GM12878 (cell line): ENCODE measurements at regions not wholly inside any gene's neighbourhood (a gene's known extent, or its start where the extent isn't known, plus 50 kb on each side); places are given as distances from the start of the nearest gene placed in this dataset.

ENCODE experiments used
- CTCF ChIP-seq, 3 experiments: IDR thresholded peaks in 2 of 3; conservative IDR thresholded peaks in 1 of 3; 2 replicates each; pipeline ENCODE4 v1.5.1; 2011; ENCODE audit warnings: low read depth in 3 of 3, low read length in 3 of 3, mild to moderate bottlenecking in 3 of 3, control low read depth in 2 of 3, moderate library complexity in 2 of 3, inconsistent platforms in 1 of 3, mixed read lengths in 1 of 3; ENCODE audit not compliant: control insufficient read depth in 2 of 3, insufficient read depth in 1 of 3; ENCODE audit errors: extremely low read depth in 1 of 3
- HDAC2 ChIP-seq: fragments of 200-600 bp; sonication (generic); IDR thresholded peaks from 2 replicates; pipeline ENCODE4 v1.6.1; 2017
- JUND ChIP-seq: IDR thresholded peaks from 2 replicates; pipeline ENCODE4 v1.6.1; 2012; ENCODE audit warnings: low read depth, mild to moderate bottlenecking, low read length, improper control_type of control experiment, moderate library complexity
- KDM1A ChIP-seq: fragments of 200-600 bp; sonication (generic); IDR thresholded peaks from 2 replicates; pipeline ENCODE4 v1.6.1; 2016; ENCODE audit warnings: borderline replicate concordance
- ZNF274 ChIP-seq: IDR thresholded peaks from one replicate; pipeline ENCODE4 v1.8.0; 2011; ENCODE audit not compliant: insufficient read length, insufficient read depth

GRCh38 chr18:10148189-10148929 is 234.5 kb downstream of the VAPA start:
- no peak for TF ChIP-seq JUND
- TF ChIP-seq CTCF (IDR thresholded peaks at IDR 0.05 in 2 of 3, conservative IDR thresholded peaks at IDR 0.05 in 1 of 3; ENCODE audit: control insufficient read depth in 2 of 3, extremely low read depth in 1 of 3, insufficient read depth in 1 of 3, low read depth in 3 of 3, low read length in 3 of 3) = no peak
- no peak for TF ChIP-seq HDAC2
- TF ChIP-seq ZNF274 = no peak
- TF ChIP-seq KDM1A = no peak
